Activated B cell treated with CpG ODN at 0.5 μM for 24 hours (primary cell): ENCODE measurements at regions not wholly inside any gene's neighbourhood (a gene's known extent, or its start where the extent isn't known, plus 50 kb on each side); places are given as distances from the start of the nearest gene placed in this dataset.
"Not testable (repeated sequence)": the region's sequence is repeated elsewhere in the genome, so short reads cannot be mapped to it uniquely, and the experiment has no call there.

ENCODE experiments used
- ATAC-seq: fragments of 200-7000 bp; cut with Tn5 transposase; one replicate; pipeline ENCODE4 v1.10.0; 2021; ENCODE audit warnings: low read depth, mild to moderate bottlenecking, moderate library complexity
- CTCF ChIA-PET: fragments of 350-600 bp; sonication (Branson Sonifier 250); formaldehyde crosslinking; loops from one replicate; lab custom pipeline; 2021; ENCODE audit warnings: antibody characterized with exemption; lab: Charles Lee
- POLR2A ChIA-PET: fragments of 350-600 bp; sonication (Branson Sonifier 250); formaldehyde crosslinking; loops from one replicate; lab custom pipeline; 2021; ENCODE audit warnings: antibody characterized with exemption; lab: Charles Lee
- DNase-seq: peaks from one replicate; pipeline ENCODE4 v3.0.0; 2022
- H3K27ac Mint-ChIP-seq: one replicate; pipeline ENCODE4 v1.8.0; 2020; ENCODE audit warnings: mixed read lengths
- H3K27me3 Mint-ChIP-seq: one replicate; pipeline ENCODE4 v1.8.0; 2021; ENCODE audit warnings: mixed read lengths
- H3K36me3 Mint-ChIP-seq: one replicate; pipeline ENCODE4 v1.8.0; 2021; ENCODE audit warnings: low read depth, mixed read lengths
- H3K4me1 Mint-ChIP-seq: one replicate; pipeline ENCODE4 v1.8.0; 2021; ENCODE audit warnings: mixed read lengths
- H3K4me3 Mint-ChIP-seq: one replicate; pipeline ENCODE4 v1.8.0; 2020; ENCODE audit warnings: mild to moderate bottlenecking, mixed read lengths
- H3K9me3 Mint-ChIP-seq: one replicate; pipeline ENCODE4 v1.8.0; 2020; ENCODE audit warnings: mixed read lengths
- CTCF ChIP-seq: fragments of 200-600 bp; IDR thresholded peaks from one replicate; pipeline ENCODE4 v1.8.0; 2022; ENCODE audit warnings: antibody characterized with exemption, mild to moderate bottlenecking
- intact Hi-C: fragments of 100-400 bp; cut with micrococcal nuclease; formaldehyde crosslinking; loops from one replicate; pipeline ENCODE4 v1.15.1; 2024

DNA sequence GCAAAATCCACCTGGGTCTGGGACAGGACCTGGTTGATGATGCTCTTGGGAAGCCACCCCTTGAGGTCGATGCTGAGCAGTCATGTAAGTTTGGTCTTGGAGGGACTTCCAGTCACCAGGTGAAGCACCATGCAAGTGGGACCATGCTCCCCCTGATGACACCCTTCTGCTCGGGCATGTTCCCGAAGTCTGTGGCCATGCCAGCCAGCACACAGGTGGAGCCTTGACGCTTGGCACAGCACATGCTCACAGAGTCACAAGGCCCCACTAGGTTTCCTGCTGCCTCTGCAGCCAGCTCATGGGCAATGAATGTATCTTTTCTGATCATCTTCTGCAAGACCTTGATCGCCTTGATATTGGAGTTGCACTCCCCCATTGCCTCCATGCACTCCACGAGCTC, 1920.2 kb downstream of the PCDH9 start:
- intact Hi-C loops, result no loop called here
- CTCF ChIA-PET, result no interaction called here
- Mint-ChIP-seq H3K4me3 (no peak overlapping the region), H3K27ac (no peak overlapping the region), H3K27me3 (no peaks in the 10 kb centered on the region), H3K9me3 (peaks cover 17% of the 10 kb centered on the region), H3K36me3 (no peaks in the 10 kb centered on the region), H3K4me1 (no peaks in the 10 kb centered on the region)
- ATAC-seq (no peak), DNase-seq (no peak)
- POLR2A ChIA-PET, result no interaction called here
- no peak for TF ChIP-seq CTCF

GRCh38 chr13:65308729-65309128, 1921.4 kb downstream of the PCDH9 start:
- ATAC-seq, H3K4me1 Mint-ChIP-seq, H3K4me3 Mint-ChIP-seq, CTCF ChIA-PET, POLR2A ChIA-PET, H3K27ac Mint-ChIP-seq, H3K27me3 Mint-ChIP-seq, H3K36me3 Mint-ChIP-seq, DNase-seq, intact Hi-C loops: not testable (repeated sequence)
- peaks cover 11% of the 10 kb centered on the region for H3K9me3 Mint-ChIP-seq

DNA sequence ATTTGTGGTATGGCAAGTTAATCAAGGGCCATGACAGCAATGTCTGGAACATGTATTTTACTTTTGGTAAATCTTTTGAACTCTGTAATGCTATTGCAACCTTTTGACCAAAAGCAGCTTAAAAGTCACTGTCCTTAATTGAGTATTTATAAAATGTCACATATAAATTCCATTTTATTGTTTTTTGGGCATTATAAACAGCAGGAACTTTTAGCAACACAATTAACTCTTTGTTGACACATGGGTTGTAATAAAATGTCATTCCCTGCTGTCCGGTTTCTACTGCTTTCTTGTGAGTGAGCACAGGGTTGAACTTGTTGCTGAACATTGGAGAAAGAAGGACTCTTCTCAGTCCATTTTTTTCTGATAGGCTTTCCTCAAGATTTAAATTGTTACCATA, 1923.1 kb downstream of the PCDH9 start:
- H3K36me3 Mint-ChIP-seq, result no peaks in the 10 kb centered on the region
- TF ChIP-seq CTCF, result no peak
- peaks cover 11% of the 10 kb centered on the region for H3K9me3 Mint-ChIP-seq
- DNase-seq (no peak), ATAC-seq (no peak)
- no peaks in the 10 kb centered on the region for H3K27me3 Mint-ChIP-seq
- intact Hi-C loops, result no loop called here
- no peaks in the 10 kb centered on the region for H3K4me1 Mint-ChIP-seq
- ChIA-PET CTCF (no interaction called here), POLR2A (no interaction called here)
- no peak overlapping the region for H3K4me3 Mint-ChIP-seq
- H3K27ac Mint-ChIP-seq, result no peak overlapping the region

DNA sequence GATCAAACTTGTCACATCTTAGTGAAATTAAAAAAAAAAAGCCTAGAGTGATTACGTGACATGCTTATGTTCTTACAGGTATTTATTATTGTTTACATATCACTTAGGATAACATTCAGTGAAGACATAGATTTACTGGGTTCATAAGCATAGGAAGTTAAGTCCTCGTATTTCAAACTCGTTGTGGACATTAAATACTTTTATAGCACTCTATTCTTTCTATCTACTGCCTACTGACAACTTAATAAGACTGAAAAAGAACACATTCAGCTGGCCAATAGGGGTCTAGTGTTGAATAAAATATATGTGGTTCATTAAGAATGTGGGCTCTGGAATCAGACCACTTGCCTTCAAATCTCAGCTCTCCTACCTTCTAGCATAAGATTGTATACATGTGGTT, 1927.4 kb downstream of the PCDH9 start:
- no peak overlapping the region for H3K4me3 Mint-ChIP-seq
- no peaks in the 10 kb centered on the region for H3K27me3 Mint-ChIP-seq
- no peaks in the 10 kb centered on the region for H3K4me1 Mint-ChIP-seq
- POLR2A ChIA-PET, result no interaction called here
- no peak overlapping the region for H3K27ac Mint-ChIP-seq
- intact Hi-C loops, result no loop called here
- DNase-seq, result no peak
- H3K36me3 Mint-ChIP-seq, result no peaks in the 10 kb centered on the region
- CTCF ChIA-PET, result no interaction called here
- TF ChIP-seq CTCF, result no peak
- no peak for ATAC-seq
- H3K9me3 Mint-ChIP-seq, result peaks cover 3% of the 10 kb centered on the region

- DNase-seq (no peak), ATAC-seq (no peak)
- no peaks in the 10 kb centered on the region for H3K4me1 Mint-ChIP-seq
- no peaks in the 10 kb centered on the region for H3K36me3 Mint-ChIP-seq
- H3K27me3 Mint-ChIP-seq, result no peaks in the 10 kb centered on the region
- H3K4me3 Mint-ChIP-seq, result no peak overlapping the region
- H3K27ac Mint-ChIP-seq, result no peak overlapping the region
- POLR2A ChIA-PET, result no interaction called here
- CTCF ChIA-PET, result no interaction called here
- TF ChIP-seq CTCF, result no peak
- H3K9me3 Mint-ChIP-seq, result peaks cover 2% of the 10 kb centered on the region
- intact Hi-C loops, result no loop called here
Measured at GRCh38 chr13:65301506-65301905, 1928.6 kb downstream of the PCDH9 start.

- intact Hi-C loops, result no loop called here
- peaks cover 2% of the 10 kb centered on the region for H3K9me3 Mint-ChIP-seq
- CTCF ChIA-PET, result no interaction called here
- no peak overlapping the region for H3K27ac Mint-ChIP-seq
- no peaks in the 10 kb centered on the region for H3K36me3 Mint-ChIP-seq
- ATAC-seq, result no peak
- no peaks in the 10 kb centered on the region for H3K27me3 Mint-ChIP-seq
- POLR2A ChIA-PET, result no interaction called here
- no peak overlapping the region for H3K4me3 Mint-ChIP-seq
- H3K4me1 Mint-ChIP-seq, result no peaks in the 10 kb centered on the region
- DNase-seq, result no peak
- no peak for TF ChIP-seq CTCF
Measured at GRCh38 chr13:65300220-65300619, 1929.9 kb downstream of the PCDH9 start.
